Gastrocnemius medialis (tissue), 4 donors: ENCODE measurements at regions not wholly inside any gene's neighbourhood (a gene's known extent, or its start where the extent isn't known, plus 50 kb on each side); places are given as distances from the start of the nearest gene placed in this dataset.

ENCODE experiments used
- ATAC-seq, 2 donors: fragments of 150-250 bp; one replicate each; pipeline ENCODE4 v1.9.1; 2016
- DNase-seq, 2 donors: peaks; one replicate each; pipeline ENCODE4 v3.0.0-alpha.2; 2019
- H3K27ac ChIP-seq, 4 donors: fragments of 200-600 bp; sonication (generic); 1 replicate in 1 of 4; 2 replicates in 3 of 4; pipeline ENCODE4 v1.5.1; 2016 to 2018; ENCODE audit warnings: mild to moderate bottlenecking in 2 of 4, moderate library complexity in 1 of 4
- H3K27me3 ChIP-seq, 3 donors: fragments of 200-600 bp; sonication (generic) in 2 of 3; 1 replicate in 1 of 3; 2 replicates in 2 of 3; pipeline versions ENCODE4 v1.5.1 to v1.6.0; 2016 to 2019; ENCODE audit warnings: mild to moderate bottlenecking in 1 of 3, moderate library complexity in 1 of 3
- H3K36me3 ChIP-seq, 2 donors: fragments of 200-600 bp; sonication (generic) in 1 of 2; one replicate each; pipeline ENCODE4 v1.5.1; 2017 to 2018
- H3K4me1 ChIP-seq, 2 donors: fragments of 200-600 bp; sonication (generic) in 1 of 2; one replicate each; pipeline ENCODE4 v1.5.1; 2016 to 2017; ENCODE audit warnings: mild to moderate bottlenecking in 2 of 2
- H3K4me3 ChIP-seq, 4 donors: fragments of 200-600 bp; sonication (generic) in 3 of 4; 1 replicate in 1 of 4; 2 replicates in 3 of 4; pipeline ENCODE4 v1.5.1; 2016 to 2019; ENCODE audit warnings: mild to moderate bottlenecking in 2 of 4
- H3K9me3 ChIP-seq, 3 donors: fragments of 200-600 bp; sonication (generic) in 2 of 3; 1 replicate in 1 of 3; 2 replicates in 2 of 3; pipeline ENCODE4 v1.5.1; 2016 to 2019
- CTCF ChIP-seq, 5 experiments: fragments of 450-650 bp in 3 of 5; fragments of 200-600 bp in 2 of 5; sonication (generic) in 2 of 5; IDR thresholded peaks in 4 of 5; conservative IDR thresholded peaks in 1 of 5; 1 replicate in 4 of 5; 2 replicates in 1 of 5; pipeline ENCODE4 v1.5.1; 2016 to 2019; ENCODE audit warnings: antibody characterized with exemption in 5 of 5, mild to moderate bottlenecking in 3 of 5, moderate library complexity in 3 of 5
- POLR2A ChIP-seq, 2 donors: fragments of 450-650 bp; IDR thresholded peaks; one replicate each; pipeline ENCODE4 v1.6.1; 2017; ENCODE audit warnings: antibody characterized with exemption in 2 of 2, mild to moderate bottlenecking in 2 of 2, moderate library complexity in 2 of 2
- in situ Hi-C, 4 donors: fragments of 200-750 bp; cut with MboI; loops; one replicate each; pipeline versions ENCODE4 v1.15.0 to v1.8.0; 2017; ENCODE audit warnings: low sequenced_read_pairs in 4 of 4
- intact Hi-C: fragments of 100-400 bp; cut with DNase I; formaldehyde crosslinking; loops from one replicate; pipeline ENCODE4 v1.15.1; 2023; ENCODE audit warnings: low total_unique reads

- Histone ChIP-seq H3K9me3 (no peaks in the 10 kb centered on the region), H3K4me1 (no peaks in the 10 kb centered on the region), H3K27ac (no peak overlapping the region), H3K36me3 (no peaks in the 10 kb centered on the region), H3K27me3 (no peaks in the 10 kb centered on the region), H3K4me3 (no peak overlapping the region)
- TF ChIP-seq CTCF (IDR thresholded peaks at IDR 0.05 in 4 of 5, conservative IDR thresholded peaks at IDR 0.05 in 1 of 5): no peak
- no peak for TF ChIP-seq POLR2A (IDR thresholded peaks at IDR 0.05)
- in situ Hi-C loops: no loop called here
- DNase-seq (no peak), ATAC-seq (no peak)
- intact Hi-C loops: no loop called here
Observed at GRCh38 chr1:168987923-168988322, 118.6 kb upstream of the ATP1B1 start.

- H3K36me3 ChIP-seq: no peaks in the 10 kb centered on the region
- H3K4me1 ChIP-seq: no peaks in the 10 kb centered on the region
- ATAC-seq: no peak
- DNase-seq: no peak
- no peaks in the 10 kb centered on the region for H3K9me3 ChIP-seq
- no peak overlapping the region for H3K4me3 ChIP-seq
- intact Hi-C loops (no loop called here), in situ Hi-C loops (no loop called here)
- TF ChIP-seq CTCF (IDR thresholded peaks at IDR 0.05 in 4 of 5, conservative IDR thresholded peaks at IDR 0.05 in 1 of 5) (no peak), POLR2A (IDR thresholded peaks at IDR 0.05) (no peak)
- H3K27me3 ChIP-seq: no peaks in the 10 kb centered on the region
- no peak overlapping the region for H3K27ac ChIP-seq
Observed at GRCh38 chr1:168989985-168990384, 116.5 kb upstream of the ATP1B1 start.

GRCh38 chr1:168991667-168992475 lies 114.6 kb upstream of the ATP1B1 start:
- TF ChIP-seq CTCF (IDR thresholded peaks at IDR 0.05 in 4 of 5, conservative IDR thresholded peaks at IDR 0.05 in 1 of 5): no peak
- no peak for TF ChIP-seq POLR2A (IDR thresholded peaks at IDR 0.05)
- no peaks in the 10 kb centered on the region for H3K4me1 ChIP-seq
- no peak overlapping the region for H3K27ac ChIP-seq
- H3K36me3 ChIP-seq: no peaks in the 10 kb centered on the region
- in situ Hi-C loops: no loop called here
- intact Hi-C loops: no loop called here
- no peak for DNase-seq
- no peak overlapping the region for H3K4me3 ChIP-seq
- ATAC-seq: no peak
- no peaks in the 10 kb centered on the region for H3K27me3 ChIP-seq
- no peaks in the 10 kb centered on the region for H3K9me3 ChIP-seq

- no peak for TF ChIP-seq CTCF (IDR thresholded peaks at IDR 0.05 in 4 of 5, conservative IDR thresholded peaks at IDR 0.05 in 1 of 5)
- no peak for TF ChIP-seq POLR2A (IDR thresholded peaks at IDR 0.05)
- H3K36me3 ChIP-seq: no peaks in the 10 kb centered on the region
- H3K27me3 ChIP-seq: no peaks in the 10 kb centered on the region
- intact Hi-C loops (no loop called here), in situ Hi-C loops (no loop called here)
- no peak for DNase-seq
- H3K4me1 ChIP-seq: no peaks in the 10 kb centered on the region
- H3K27ac ChIP-seq: no peak overlapping the region
- H3K9me3 ChIP-seq: no peaks in the 10 kb centered on the region
- ATAC-seq: no peak
- no peak overlapping the region for H3K4me3 ChIP-seq
Observed at GRCh38 chr1:169001353-169001752, 105.1 kb upstream of the ATP1B1 start.
